Nephron (organoid): ENCODE measurements at regions not wholly inside any gene's neighbourhood (a gene's known extent, or its start where the extent isn't known, plus 50 kb on each side); places are given as distances from the start of the nearest gene placed in this dataset.

Experiments
- H3K27ac Mint-ChIP-seq, 3 experiments: 2 replicates each; pipeline ENCODE4 v1.8.0; 2020; ENCODE audit warnings: mixed read lengths in 3 of 3, mild to moderate bottlenecking in 2 of 3, moderate library complexity in 1 of 3
- H3K27me3 Mint-ChIP-seq: 2 replicates; pipeline ENCODE4 v1.8.0; 2021; ENCODE audit warnings: low read depth, mild to moderate bottlenecking, moderate library complexity, mixed read lengths
- H3K36me3 Mint-ChIP-seq: 2 replicates; pipeline ENCODE4 v1.8.0; 2020; ENCODE audit warnings: low read depth, mixed read lengths
- H3K4me1 Mint-ChIP-seq: 2 replicates; pipeline ENCODE4 v1.8.0; 2020; ENCODE audit warnings: mixed read lengths
- H3K4me3 Mint-ChIP-seq, 3 experiments: 2 replicates each; pipeline ENCODE4 v1.8.0; 2020; ENCODE audit warnings: mild to moderate bottlenecking in 3 of 3, mixed read lengths in 3 of 3, moderate library complexity in 2 of 3
- H3K9me3 Mint-ChIP-seq: 2 replicates; pipeline ENCODE4 v1.8.0; 2020; ENCODE audit warnings: mixed read lengths
- CTCF ChIP-seq, 3 experiments: fragments of 200-600 bp; sonication (generic); IDR thresholded peaks; one replicate each; pipeline ENCODE4 v1.5.0; 2021; ENCODE audit warnings: antibody characterized with exemption in 3 of 3; ENCODE audit not compliant: unreplicated experiment in 3 of 3

- H3K27me3 Mint-ChIP-seq = no peaks in the 10 kb centered on the region
- no peaks in the 10 kb centered on the region for H3K4me1 Mint-ChIP-seq
- no peak overlapping the region for H3K27ac Mint-ChIP-seq
- no peaks in the 10 kb centered on the region for H3K36me3 Mint-ChIP-seq
- TF ChIP-seq CTCF (IDR thresholded peaks at IDR 0.05; ENCODE audit: unreplicated experiment in 3 of 3) = no peak
- peaks cover 50% of the 10 kb centered on the region for H3K9me3 Mint-ChIP-seq
- H3K4me3 Mint-ChIP-seq = no peak overlapping the region
Measured at GRCh38 chr2:88818381-88818780, 126.9 kb downstream of the RPIA start.

GRCh38 chr2:88824951-88825350 is 133.5 kb downstream of the RPIA start:
- H3K9me3 Mint-ChIP-seq = peaks cover 39% of the 10 kb centered on the region
- no peak overlapping the region for H3K4me3 Mint-ChIP-seq
- no peaks in the 10 kb centered on the region for H3K27me3 Mint-ChIP-seq
- H3K27ac Mint-ChIP-seq = no peak overlapping the region
- no peak for TF ChIP-seq CTCF (IDR thresholded peaks at IDR 0.05; ENCODE audit: unreplicated experiment in 3 of 3)
- H3K4me1 Mint-ChIP-seq = no peaks in the 10 kb centered on the region
- no peaks in the 10 kb centered on the region for H3K36me3 Mint-ChIP-seq

- H3K27me3 Mint-ChIP-seq = no peaks in the 10 kb centered on the region
- no peak for TF ChIP-seq CTCF (IDR thresholded peaks at IDR 0.05; ENCODE audit: unreplicated experiment in 3 of 3)
- no peak overlapping the region for H3K27ac Mint-ChIP-seq
- no peaks in the 10 kb centered on the region for H3K36me3 Mint-ChIP-seq
- H3K4me3 Mint-ChIP-seq = no peak overlapping the region
- H3K4me1 Mint-ChIP-seq = no peaks in the 10 kb centered on the region
- H3K9me3 Mint-ChIP-seq = peaks cover 30% of the 10 kb centered on the region
Measured at GRCh38 chr2:88826399-88826798, 134.9 kb downstream of the RPIA start.

- Mint-ChIP-seq H3K4me1 (no peaks in the 10 kb centered on the region), H3K36me3 (no peaks in the 10 kb centered on the region), H3K27ac (no peak overlapping the region), H3K9me3 (peaks cover 30% of the 10 kb centered on the region), H3K4me3 (no peak overlapping the region), H3K27me3 (no peaks in the 10 kb centered on the region)
- TF ChIP-seq CTCF (IDR thresholded peaks at IDR 0.05; ENCODE audit: unreplicated experiment in 3 of 3) = no peak
Measured at GRCh38 chr2:88827821-88828220, 136.3 kb downstream of the RPIA start.

- Mint-ChIP-seq H3K36me3 (no peaks in the 10 kb centered on the region), H3K27me3 (no peaks in the 10 kb centered on the region), H3K27ac (no peak overlapping the region), H3K9me3 (peaks cover 33% of the 10 kb centered on the region), H3K4me3 (no peak overlapping the region), H3K4me1 (no peaks in the 10 kb centered on the region)
- TF ChIP-seq CTCF (IDR thresholded peaks at IDR 0.05; ENCODE audit: unreplicated experiment in 3 of 3) = no peak
Measured at GRCh38 chr2:88828397-88829137, 137.1 kb downstream of the RPIA start.
